ENCODE measurements at regions not wholly inside any gene's neighbourhood (a gene's known extent, or its start where the extent isn't known, plus 50 kb on each side); places are given as distances from the start of the nearest gene placed in this dataset.

GRCh38 chr14:104460791-104461651, 118.5 kb upstream of the C14orf180 start:
- no peaks in the 10 kb centered on the region for H3K9me2 ChIP-seq (ENCODE audit: insufficient read depth)
- RAD21 ChIA-PET (ENCODE audit: low non-redundant PET in 1 of 2, low total read pairs in 2 of 2, uncharacterized antibody in 2 of 2, unreplicated experiment in 2 of 2): no interaction called here
- POLR2A ChIA-PET: no interaction called here
- TF ChIP-seq YY1 (IDR thresholded peaks at IDR 0.05; ENCODE audit: extremely low read depth, insufficient replicate concordance, low read depth, low read length) (no peak), TCF7L2 (IDR thresholded peaks at IDR 0.05; ENCODE audit: borderline replicate concordance, extremely low read depth, insufficient read depth, insufficient read length) (no peak), EZH2phosphoT487 (IDR thresholded peaks at IDR 0.05; ENCODE audit: borderline replicate concordance) (no peak), ZNF274 (IDR thresholded peaks at IDR 0.05; ENCODE audit: low read depth, low read length) (no peak), POLR2A (IDR thresholded peaks at IDR 0.05; ENCODE audit: borderline replicate concordance, extremely low read depth, insufficient read depth, insufficient read length) (no peak), RAD21 (IDR thresholded peaks at IDR 0.05; ENCODE audit: low read depth) (no peak), POLR2AphosphoS5 (IDR thresholded peaks at IDR 0.05; ENCODE audit: low read depth, low read length) (no peak), ELF1 (IDR thresholded peaks at IDR 0.05; ENCODE audit: borderline replicate concordance, low read depth) (no peak), ZBTB33 (IDR thresholded peaks at IDR 0.05; ENCODE audit: extremely low read depth, insufficient replicate concordance, low read length) (no peak), ATF3 (IDR thresholded peaks at IDR 0.05) (no peak), CEBPB (IDR thresholded peaks at IDR 0.05; ENCODE audit: low read depth) (no peak), ZFX (IDR thresholded peaks at IDR 0.05) (no peak), SRF (IDR thresholded peaks at IDR 0.05; ENCODE audit: low read depth) (no peak), EZH2 (IDR thresholded peaks at IDR 0.05) (no peak)
- no peaks in the 10 kb centered on the region for H3K79me2 ChIP-seq (ENCODE audit: insufficient read depth, low read length)
- no peaks in the 10 kb centered on the region for H3K36me3 ChIP-seq (ENCODE audit: control insufficient read depth in 1 of 2, insufficient read depth in 2 of 2, low read length in 2 of 2)
- CTCF ChIA-PET: no interaction called here
- no peak overlapping the region for H3K4me2 ChIP-seq (ENCODE audit: low read length)
- no peak overlapping the region for H2AFZ ChIP-seq (ENCODE audit: low read depth, low read length, poor library complexity, severe bottlenecking)
- H3K4me1 ChIP-seq (ENCODE audit: control insufficient read depth in 1 of 2, insufficient read depth in 2 of 2, low read length in 2 of 2): no peaks in the 10 kb centered on the region
- BruUV-seq (replicated peaks): no TSS peak
- H3K27ac ChIP-seq (ENCODE audit: low read depth, low read length): no peak overlapping the region
- no peaks in the 10 kb centered on the region for H3K9me3 ChIP-seq (ENCODE audit: control insufficient read depth in 1 of 2, insufficient read depth in 1 of 2, low read depth in 1 of 2, low read length in 2 of 2)
- H3K4me3 ChIP-seq (replicated peaks in 1 of 2; ENCODE audit: low read depth in 1 of 2, low read length in 2 of 2): no peak overlapping the region
- no peak overlapping the region for H3K9ac ChIP-seq (ENCODE audit: low read length)
- no peak for DNase-seq (ENCODE audit: low read depth, low spot score)
- no peaks in the 10 kb centered on the region for H4K20me1 ChIP-seq (ENCODE audit: insufficient read depth)
- no peak for ATAC-seq
- peaks cover 28% of the 10 kb centered on the region for H3K27me3 ChIP-seq (ENCODE audit: insufficient read depth, low read length)
- intact Hi-C loops (cut with micrococcal nuclease): no loop called here
